GM18858 (cell line): ENCODE measurements at regions not wholly inside any gene's neighbourhood (a gene's known extent, or its start where the extent isn't known, plus 50 kb on each side); places are given as distances from the start of the nearest gene placed in this dataset.

Experiments used
- ATAC-seq: cut with Tn5 transposase; IDR thresholded peaks from one replicate; pipeline ENCODE4 v1.9.1; 2021; ENCODE audit not compliant: unreplicated experiment

- ATAC-seq = no peak
Observed at GRCh38 chr5:175118700-175119309, 325.2 kb downstream of the DRD1 start.

- ATAC-seq = no peak
Observed at GRCh38 chr5:175116466-175117048, 327.4 kb downstream of the DRD1 start.

- ATAC-seq = no peak
Observed at GRCh38 chr5:175115831-175116230, 328.2 kb downstream of the DRD1 start.

- no peak for ATAC-seq
Observed at GRCh38 chr5:175113947-175114346, 330.0 kb downstream of the DRD1 start.

GRCh38 chr5:175109058-175109755 is 334.8 kb downstream of the DRD1 start:
- ATAC-seq = no peak

GRCh38 chr5:175107865-175108264 is 336.1 kb downstream of the DRD1 start:
- no peak for ATAC-seq

GRCh38 chr5:175107028-175107588 is 336.9 kb downstream of the DRD1 start:
- no peak for ATAC-seq

- ATAC-seq = no peak
Observed at GRCh38 chr5:175104677-175105076, 339.3 kb downstream of the DRD1 start.

- ATAC-seq = no peak
Observed at GRCh38 chr5:175103746-175104145, 340.2 kb downstream of the DRD1 start.

- ATAC-seq = no peak
Observed at GRCh38 chr5:175102717-175103116, 341.3 kb downstream of the DRD1 start.

GRCh38 chr5:175098301-175098700 is 345.7 kb downstream of the DRD1 start:
- no peak for ATAC-seq

GRCh38 chr5:175096469-175097165 is 347.4 kb downstream of the DRD1 start:
- no peak for ATAC-seq

- ATAC-seq = no peak
Observed at GRCh38 chr5:175094461-175094860, 349.5 kb downstream of the DRD1 start.

- ATAC-seq = no peak
Observed at GRCh38 chr5:175092691-175093090, 351.3 kb downstream of the DRD1 start.

GRCh38 chr5:175088963-175089362 is 355.0 kb downstream of the DRD1 start:
- no peak for ATAC-seq

- no peak for ATAC-seq
Observed at GRCh38 chr5:175082866-175083590, 358.6 kb downstream of the MSX2 start.

GRCh38 chr5:175082346-175082745 is 358.0 kb downstream of the MSX2 start:
- no peak for ATAC-seq

- ATAC-seq = no peak
Observed at GRCh38 chr5:175079707-175080106, 355.3 kb downstream of the MSX2 start.

- no peak for ATAC-seq
Observed at GRCh38 chr5:175070283-175070682, 345.9 kb downstream of the MSX2 start.

GRCh38 chr5:175060257-175060656 is 335.9 kb downstream of the MSX2 start:
- ATAC-seq = no peak

GRCh38 chr5:175059687-175060211 is 335.4 kb downstream of the MSX2 start:
- ATAC-seq = no peak
